WTC11 (cell line): ENCODE measurements at regions not wholly inside any gene's neighbourhood (a gene's known extent, or its start where the extent isn't known, plus 50 kb on each side); places are given as distances from the start of the nearest gene placed in this dataset.

ENCODE experiments used
- ATAC-seq: fragments of 200-7000 bp; cut with Tn5 transposase; 2 replicates; pipeline ENCODE4 v1.10.0; 2021; ENCODE audit warnings: mild to moderate bottlenecking, moderate library complexity
- CTCF ChIA-PET: fragments of 300-600 bp; sonication (Branson Sonifier 250); formaldehyde crosslinking; loops from one replicate; lab custom pipeline; 2021; ENCODE audit warnings: antibody characterized with exemption; lab: Charles Lee
- POLR2A ChIA-PET: fragments of 350-600 bp; sonication (Branson Sonifier 250); formaldehyde crosslinking; loops from one replicate; lab custom pipeline; 2021; ENCODE audit warnings: antibody characterized with exemption; lab: Charles Lee
- DNase-seq: peaks from one replicate; pipeline ENCODE4 v3.0.0; 2021; ENCODE audit warnings: low spot score
- H3K27ac Mint-ChIP-seq: 2 replicates; pipeline ENCODE4 v1.8.0; 2021; ENCODE audit warnings: mixed read lengths
- H3K27me3 Mint-ChIP-seq: 2 replicates; pipeline ENCODE4 v1.8.0; 2021; ENCODE audit warnings: low read depth, mild to moderate bottlenecking, moderate library complexity, mixed read lengths
- H3K36me3 Mint-ChIP-seq: 2 replicates; pipeline ENCODE4 v1.8.0; 2021; ENCODE audit warnings: mixed read lengths
- H3K4me1 Mint-ChIP-seq: 2 replicates; pipeline ENCODE4 v1.8.0; 2022; ENCODE audit warnings: mixed read lengths
- H3K4me3 Mint-ChIP-seq: 2 replicates; pipeline ENCODE4 v1.8.0; 2021; ENCODE audit warnings: mild to moderate bottlenecking, moderate library complexity, mixed read lengths
- H3K9me3 Mint-ChIP-seq: 2 replicates; pipeline ENCODE4 v1.8.0; 2021; ENCODE audit warnings: mixed read lengths
- ATF6 ChIP-seq: sonication (generic); formaldehyde crosslinking; IDR thresholded peaks from 2 replicates; pipeline ENCODE4 v1.8.1; 2023; ENCODE audit warnings: mild to moderate bottlenecking, missing genetic modification reagents
- CREB1 ChIP-seq: sonication (generic); formaldehyde crosslinking; IDR thresholded peaks from 2 replicates; pipeline ENCODE4 v1.8.0; 2023; ENCODE audit warnings: mild to moderate bottlenecking, missing genetic modification reagents
- ELF4 ChIP-seq: sonication (generic); formaldehyde crosslinking; IDR thresholded peaks from 2 replicates; pipeline ENCODE4 v1.8.1; 2022; ENCODE audit warnings: low read depth, mild to moderate bottlenecking, moderate library complexity, missing genetic modification reagents
- EMX1 ChIP-seq: fragments of 250-450 bp; sonication (Bioruptor Pico); IDR thresholded peaks from 2 replicates; pipeline ENCODE4 v1.8.0; 2021; ENCODE audit warnings: mild to moderate bottlenecking
- FOXK1 ChIP-seq: sonication (generic); formaldehyde crosslinking; IDR thresholded peaks from 2 replicates; pipeline ENCODE4 v1.8.0; 2022; ENCODE audit warnings: mild to moderate bottlenecking, moderate library complexity, missing genetic modification reagents
- GRHL2 ChIP-seq: fragments of 250-450 bp; sonication (Bioruptor Pico); IDR thresholded peaks from 2 replicates; pipeline ENCODE4 v1.8.0; 2022; ENCODE audit warnings: mild to moderate bottlenecking, moderate library complexity; ENCODE audit not compliant: insufficient replicate concordance, severe bottlenecking
- JAZF1 ChIP-seq: fragments of 250-450 bp; sonication (Bioruptor Pico); IDR thresholded peaks from 2 replicates; pipeline ENCODE4 v1.9.0; 2021; ENCODE audit warnings: moderate library complexity, mild to moderate bottlenecking, inconsistent platforms
- KAT7 ChIP-seq: sonication (generic); formaldehyde crosslinking; IDR thresholded peaks from 2 replicates; pipeline ENCODE4 v1.8.1; 2023; ENCODE audit warnings: missing genetic modification reagents, mild to moderate bottlenecking, borderline replicate concordance
- NFYB ChIP-seq: sonication (generic); formaldehyde crosslinking; conservative IDR thresholded peaks from 2 replicates; pipeline ENCODE4 v1.8.0; 2022; ENCODE audit warnings: low read depth, missing genetic modification reagents
- PRRX2 ChIP-seq: fragments of 250-450 bp; sonication (Bioruptor Pico); IDR thresholded peaks from 2 replicates; pipeline ENCODE4 v1.8.0; 2021; ENCODE audit warnings: mild to moderate bottlenecking
- RORB ChIP-seq: fragments of 250-450 bp; sonication (Bioruptor Pico); IDR thresholded peaks from 2 replicates; pipeline ENCODE4 v1.9.0; 2021; ENCODE audit warnings: mild to moderate bottlenecking
- SMAD4 ChIP-seq: sonication (generic); formaldehyde crosslinking; IDR thresholded peaks from 2 replicates; pipeline ENCODE4 v1.8.0; 2022; ENCODE audit warnings: mild to moderate bottlenecking, missing genetic modification reagents
- SP1 ChIP-seq: sonication (generic); formaldehyde crosslinking; conservative IDR thresholded peaks from 2 replicates; pipeline ENCODE4 v1.8.1; 2022; ENCODE audit warnings: missing genetic modification reagents
- TP53 ChIP-seq: sonication (generic); formaldehyde crosslinking; IDR thresholded peaks from 2 replicates; pipeline ENCODE4 v1.8.1; 2023; ENCODE audit warnings: mild to moderate bottlenecking, missing genetic modification reagents
- USF1 ChIP-seq: sonication (generic); formaldehyde crosslinking; IDR thresholded peaks from 2 replicates; pipeline ENCODE4 v1.8.0; 2022; ENCODE audit warnings: mild to moderate bottlenecking, missing genetic modification reagents
- ZBTB21 ChIP-seq: sonication (generic); formaldehyde crosslinking; IDR thresholded peaks from 2 replicates; pipeline ENCODE4 v1.8.1; 2023; ENCODE audit warnings: mild to moderate bottlenecking, missing genetic modification reagents, borderline replicate concordance
- ZNF138 ChIP-seq: sonication (generic); formaldehyde crosslinking; conservative IDR thresholded peaks from 2 replicates; pipeline ENCODE4 v1.8.1; 2022; ENCODE audit warnings: mild to moderate bottlenecking, moderate library complexity, missing genetic modification reagents
- ZNF232 ChIP-seq: sonication (generic); formaldehyde crosslinking; IDR thresholded peaks from 2 replicates; pipeline ENCODE4 v1.8.0; 2022; ENCODE audit warnings: mild to moderate bottlenecking, missing genetic modification reagents
- ZNF263 ChIP-seq: sonication (generic); formaldehyde crosslinking; IDR thresholded peaks from 2 replicates; pipeline ENCODE4 v1.8.1; 2022; ENCODE audit warnings: low read depth, mild to moderate bottlenecking, moderate library complexity, missing genetic modification reagents
- ZNF396 ChIP-seq: fragments of 250-450 bp; sonication (Bioruptor Pico); IDR thresholded peaks from 2 replicates; pipeline ENCODE4 v1.8.0; 2021; ENCODE audit warnings: mild to moderate bottlenecking, moderate library complexity, borderline replicate concordance
- ZNF425 ChIP-seq: fragments of 250-450 bp; sonication (Bioruptor Pico); conservative IDR thresholded peaks from 2 replicates; pipeline ENCODE4 v1.9.0; 2021; ENCODE audit warnings: mild to moderate bottlenecking
- ZNF671 ChIP-seq: fragments of 250-450 bp; sonication (Bioruptor Pico); IDR thresholded peaks from 2 replicates; pipeline ENCODE4 v1.8.0; 2021; ENCODE audit warnings: mild to moderate bottlenecking
- TF ChIP-seq, protein P1 (sequence below): sonication (generic); formaldehyde crosslinking; IDR thresholded peaks from 2 replicates; pipeline ENCODE4 v1.8.0; 2022; ENCODE audit warnings: mild to moderate bottlenecking, missing genetic modification reagents
- TF ChIP-seq, protein P2 (sequence below): sonication (generic); formaldehyde crosslinking; IDR thresholded peaks from 2 replicates; pipeline ENCODE4 v1.8.0; 2022; ENCODE audit warnings: mild to moderate bottlenecking, missing genetic modification reagents
- TF ChIP-seq, protein P3 (sequence below): fragments of 250-450 bp; sonication (Bioruptor Pico); IDR thresholded peaks from 2 replicates; pipeline ENCODE4 v1.8.0; 2021; ENCODE audit warnings: mild to moderate bottlenecking
- TF ChIP-seq, protein P4 (sequence below): sonication (generic); formaldehyde crosslinking; IDR thresholded peaks from 2 replicates; pipeline ENCODE4 v1.8.0; 2023; ENCODE audit warnings: missing genetic modification reagents
- TF ChIP-seq, protein P5 (sequence below): sonication (generic); formaldehyde crosslinking; IDR thresholded peaks from 2 replicates; pipeline ENCODE4 v1.8.1; 2023; ENCODE audit warnings: mild to moderate bottlenecking, missing genetic modification reagents, moderate library complexity

- no peak for DNase-seq
- peaks cover 18% of the 10 kb centered on the region for H3K36me3 Mint-ChIP-seq
- H3K4me3 Mint-ChIP-seq, result no peak overlapping the region
- no peaks in the 10 kb centered on the region for H3K27me3 Mint-ChIP-seq
- TF ChIP-seq, protein P1, sequence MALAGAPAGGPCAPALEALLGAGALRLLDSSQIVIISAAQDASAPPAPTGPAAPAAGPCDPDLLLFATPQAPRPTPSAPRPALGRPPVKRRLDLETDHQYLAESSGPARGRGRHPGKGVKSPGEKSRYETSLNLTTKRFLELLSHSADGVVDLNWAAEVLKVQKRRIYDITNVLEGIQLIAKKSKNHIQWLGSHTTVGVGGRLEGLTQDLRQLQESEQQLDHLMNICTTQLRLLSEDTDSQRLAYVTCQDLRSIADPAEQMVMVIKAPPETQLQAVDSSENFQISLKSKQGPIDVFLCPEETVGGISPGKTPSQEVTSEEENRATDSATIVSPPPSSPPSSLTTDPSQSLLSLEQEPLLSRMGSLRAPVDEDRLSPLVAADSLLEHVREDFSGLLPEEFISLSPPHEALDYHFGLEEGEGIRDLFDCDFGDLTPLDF, result no peak
- TF ChIP-seq, protein P2, sequence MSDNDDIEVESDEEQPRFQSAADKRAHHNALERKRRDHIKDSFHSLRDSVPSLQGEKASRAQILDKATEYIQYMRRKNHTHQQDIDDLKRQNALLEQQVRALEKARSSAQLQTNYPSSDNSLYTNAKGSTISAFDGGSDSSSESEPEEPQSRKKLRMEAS (CRISPR knock-in tag), result no peak
- no peak for TF ChIP-seq SMAD4 (CRISPR knock-in tag)
- no peak for TF ChIP-seq ZNF263 (CRISPR knock-in tag)
- TF ChIP-seq, protein P3, sequence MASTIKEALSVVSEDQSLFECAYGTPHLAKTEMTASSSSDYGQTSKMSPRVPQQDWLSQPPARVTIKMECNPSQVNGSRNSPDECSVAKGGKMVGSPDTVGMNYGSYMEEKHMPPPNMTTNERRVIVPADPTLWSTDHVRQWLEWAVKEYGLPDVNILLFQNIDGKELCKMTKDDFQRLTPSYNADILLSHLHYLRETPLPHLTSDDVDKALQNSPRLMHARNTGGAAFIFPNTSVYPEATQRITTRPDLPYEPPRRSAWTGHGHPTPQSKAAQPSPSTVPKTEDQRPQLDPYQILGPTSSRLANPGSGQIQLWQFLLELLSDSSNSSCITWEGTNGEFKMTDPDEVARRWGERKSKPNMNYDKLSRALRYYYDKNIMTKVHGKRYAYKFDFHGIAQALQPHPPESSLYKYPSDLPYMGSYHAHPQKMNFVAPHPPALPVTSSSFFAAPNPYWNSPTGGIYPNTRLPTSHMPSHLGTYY, result no peak
- no peak for TF ChIP-seq FOXK1
- TF ChIP-seq KAT7, result no peak
- no peak for TF ChIP-seq ZNF396 (CRISPR knock-in tag)
- no peak for TF ChIP-seq JAZF1
- TF ChIP-seq GRHL2, result no peak
- no peak for TF ChIP-seq PRRX2 (CRISPR knock-in tag)
- no peak for TF ChIP-seq ATF6 (CRISPR knock-in tag)
- no peak for TF ChIP-seq EMX1 (CRISPR knock-in tag)
- TF ChIP-seq ELF4 (CRISPR knock-in tag), result no peak
- TF ChIP-seq TP53 (CRISPR knock-in tag), result no peak
- no peak for TF ChIP-seq ZNF138 (CRISPR knock-in tag)
- TF ChIP-seq ZNF232 (CRISPR knock-in tag), result no peak
- TF ChIP-seq CREB1, result no peak
- no peak for TF ChIP-seq NFYB (CRISPR knock-in tag)
- peaks cover 25% of the 10 kb centered on the region for H3K9me3 Mint-ChIP-seq
- ATAC-seq, result no peak
- H3K4me1 Mint-ChIP-seq, result peaks cover 6% of the 10 kb centered on the region
- H3K27ac Mint-ChIP-seq, result no peak overlapping the region
- ChIA-PET POLR2A (no interaction called here), CTCF (no interaction called here)
Measured at GRCh38 chr5:84724181-84724580, 339.5 kb upstream of the EDIL3 start.

DNA sequence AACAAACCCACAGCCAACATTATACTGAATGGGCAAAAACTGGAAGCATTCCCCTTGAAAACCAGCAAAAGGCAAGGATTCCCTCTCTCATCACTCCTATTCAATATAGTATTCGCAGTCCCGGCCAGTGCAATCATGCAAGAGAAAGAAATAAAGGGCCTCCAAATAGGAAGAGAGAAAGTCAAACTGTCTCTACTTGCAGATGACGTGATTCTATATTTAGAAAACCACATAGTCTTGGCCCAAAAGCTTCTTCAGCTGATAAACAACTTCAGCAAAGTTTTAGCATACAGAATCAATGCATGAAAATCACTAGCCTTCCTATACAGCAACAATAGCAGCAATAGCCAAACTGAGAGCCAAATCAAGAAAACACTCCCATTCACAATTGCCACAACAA, 333.7 kb upstream of the EDIL3 start:
- POLR2A ChIA-PET, result no interaction called here
- Mint-ChIP-seq H3K27me3 (no peaks in the 10 kb centered on the region), H3K4me1 (peaks cover 7% of the 10 kb centered on the region), H3K36me3 (peaks cover 26% of the 10 kb centered on the region), H3K9me3 (peaks cover 34% of the 10 kb centered on the region), H3K4me3 (no peak overlapping the region), H3K27ac (no peak overlapping the region)
- no peak for TF ChIP-seq RORB (CRISPR knock-in tag)
- TF ChIP-seq ZBTB21 (CRISPR knock-in tag), result no peak
- no peak for TF ChIP-seq ZNF671 (CRISPR knock-in tag)
- no peak for TF ChIP-seq SP1 (CRISPR knock-in tag)
- TF ChIP-seq, protein P4, sequence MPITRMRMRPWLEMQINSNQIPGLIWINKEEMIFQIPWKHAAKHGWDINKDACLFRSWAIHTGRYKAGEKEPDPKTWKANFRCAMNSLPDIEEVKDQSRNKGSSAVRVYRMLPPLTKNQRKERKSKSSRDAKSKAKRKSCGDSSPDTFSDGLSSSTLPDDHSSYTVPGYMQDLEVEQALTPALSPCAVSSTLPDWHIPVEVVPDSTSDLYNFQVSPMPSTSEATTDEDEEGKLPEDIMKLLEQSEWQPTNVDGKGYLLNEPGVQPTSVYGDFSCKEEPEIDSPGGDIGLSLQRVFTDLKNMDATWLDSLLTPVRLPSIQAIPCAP (CRISPR knock-in tag), result no peak
- TF ChIP-seq ZNF425, result no peak
- TF ChIP-seq, protein P5, sequence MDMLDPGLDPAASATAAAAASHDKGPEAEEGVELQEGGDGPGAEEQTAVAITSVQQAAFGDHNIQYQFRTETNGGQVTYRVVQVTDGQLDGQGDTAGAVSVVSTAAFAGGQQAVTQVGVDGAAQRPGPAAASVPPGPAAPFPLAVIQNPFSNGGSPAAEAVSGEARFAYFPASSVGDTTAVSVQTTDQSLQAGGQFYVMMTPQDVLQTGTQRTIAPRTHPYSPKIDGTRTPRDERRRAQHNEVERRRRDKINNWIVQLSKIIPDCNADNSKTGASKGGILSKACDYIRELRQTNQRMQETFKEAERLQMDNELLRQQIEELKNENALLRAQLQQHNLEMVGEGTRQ, result no peak
- TF ChIP-seq EMX1 (CRISPR knock-in tag), result no peak
- TF ChIP-seq USF1 (CRISPR knock-in tag), result no peak
- ATAC-seq (no peak), DNase-seq (no peak)
- CTCF ChIA-PET, result no interaction called here
